ENCODE measurements at regions not wholly inside any gene's neighbourhood (a gene's known extent, or its start where the extent isn't known, plus 50 kb on each side); places are given as distances from the start of the nearest gene placed in this dataset.

DNA sequence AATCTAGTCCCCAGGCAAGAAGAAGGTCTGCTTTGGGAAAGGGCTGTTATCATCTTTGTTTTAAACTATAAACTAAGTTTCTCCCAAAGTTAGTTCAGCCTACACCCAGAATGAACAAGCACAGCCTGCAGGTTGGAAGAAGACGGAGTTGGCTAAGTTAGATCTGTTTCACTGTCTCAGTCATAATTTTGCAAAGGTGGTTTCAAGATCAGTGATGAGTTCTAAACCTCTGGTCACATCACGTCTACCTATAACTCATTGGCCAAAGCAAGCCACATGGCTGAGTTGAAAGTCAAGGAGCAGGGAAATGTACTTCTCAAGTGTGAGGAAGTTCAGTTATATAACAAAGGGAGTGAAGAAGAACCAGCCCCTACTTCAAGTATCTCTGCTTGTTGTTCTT, 50.5 kb upstream of the ECI2 start:
- TF ChIP-seq, protein P1, sequence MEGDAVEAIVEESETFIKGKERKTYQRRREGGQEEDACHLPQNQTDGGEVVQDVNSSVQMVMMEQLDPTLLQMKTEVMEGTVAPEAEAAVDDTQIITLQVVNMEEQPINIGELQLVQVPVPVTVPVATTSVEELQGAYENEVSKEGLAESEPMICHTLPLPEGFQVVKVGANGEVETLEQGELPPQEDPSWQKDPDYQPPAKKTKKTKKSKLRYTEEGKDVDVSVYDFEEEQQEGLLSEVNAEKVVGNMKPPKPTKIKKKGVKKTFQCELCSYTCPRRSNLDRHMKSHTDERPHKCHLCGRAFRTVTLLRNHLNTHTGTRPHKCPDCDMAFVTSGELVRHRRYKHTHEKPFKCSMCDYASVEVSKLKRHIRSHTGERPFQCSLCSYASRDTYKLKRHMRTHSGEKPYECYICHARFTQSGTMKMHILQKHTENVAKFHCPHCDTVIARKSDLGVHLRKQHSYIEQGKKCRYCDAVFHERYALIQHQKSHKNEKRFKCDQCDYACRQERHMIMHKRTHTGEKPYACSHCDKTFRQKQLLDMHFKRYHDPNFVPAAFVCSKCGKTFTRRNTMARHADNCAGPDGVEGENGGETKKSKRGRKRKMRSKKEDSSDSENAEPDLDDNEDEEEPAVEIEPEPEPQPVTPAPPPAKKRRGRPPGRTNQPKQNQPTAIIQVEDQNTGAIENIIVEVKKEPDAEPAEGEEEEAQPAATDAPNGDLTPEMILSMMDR (IDR thresholded peaks at IDR 0.05), result no peak
- TF ChIP-seq POLR2A (IDR thresholded peaks at IDR 0.05; ENCODE audit: low read depth) (no peak), POLR2AphosphoS5 (IDR thresholded peaks at IDR 0.05) (no peak), EP300 (IDR thresholded peaks at IDR 0.05) (no peak)
